Sigmoid colon (tissue), 4 donors: ENCODE measurements at regions not wholly inside any gene's neighbourhood (a gene's known extent, or its start where the extent isn't known, plus 50 kb on each side); places are given as distances from the start of the nearest gene placed in this dataset.

Experiments
- CTCF ChIP-seq, 4 experiments: fragments of 450-650 bp in 3 of 4; fragments of 200-600 bp in 1 of 4; IDR thresholded peaks; one replicate each; pipeline ENCODE4 v1.5.1; 2016 to 2019; ENCODE audit warnings: antibody characterized with exemption in 4 of 4, mild to moderate bottlenecking in 3 of 4, moderate library complexity in 2 of 4
- EP300 ChIP-seq, 4 donors: sonication (generic); formaldehyde crosslinking; IDR thresholded peaks; one replicate each; pipeline ENCODE4 v1.6.1; 2017; ENCODE audit warnings: antibody characterized with exemption in 4 of 4
- POLR2A ChIP-seq, 2 donors: fragments of 450-650 bp; IDR thresholded peaks; one replicate each; pipeline ENCODE4 v1.6.1; 2016; ENCODE audit warnings: antibody characterized with exemption in 2 of 2, mild to moderate bottlenecking in 2 of 2, moderate library complexity in 2 of 2
- POLR2AphosphoS5 ChIP-seq, 4 donors: sonication (generic); formaldehyde crosslinking; IDR thresholded peaks; one replicate each; pipeline ENCODE4 v1.6.1; 2017; ENCODE audit warnings: antibody characterized with exemption in 4 of 4

GRCh38 chr4:129550281-129550785, 454.4 kb downstream of the C4orf33 start:
- TF ChIP-seq POLR2A (IDR thresholded peaks at IDR 0.05), result no peak
- no peak for TF ChIP-seq CTCF (IDR thresholded peaks at IDR 0.05)
- no peak for TF ChIP-seq POLR2AphosphoS5 (IDR thresholded peaks at IDR 0.05)
- no peak for TF ChIP-seq EP300 (IDR thresholded peaks at IDR 0.05)
